Nucleus accumbens (tissue), 56 donors: ENCODE measurements at regions not wholly inside any gene's neighbourhood (a gene's known extent, or its start where the extent isn't known, plus 50 kb on each side); places are given as distances from the start of the nearest gene placed in this dataset.
"Not testable (repeated sequence)": the region's sequence is repeated elsewhere in the genome, so short reads cannot be mapped to it uniquely, and the experiment has no call there.

Source experiments
- DNase-seq, 56 donors: peaks; one replicate each; lab custom pipeline; 2025; lab: John Stamatoyannopoulos, UW

DNA sequence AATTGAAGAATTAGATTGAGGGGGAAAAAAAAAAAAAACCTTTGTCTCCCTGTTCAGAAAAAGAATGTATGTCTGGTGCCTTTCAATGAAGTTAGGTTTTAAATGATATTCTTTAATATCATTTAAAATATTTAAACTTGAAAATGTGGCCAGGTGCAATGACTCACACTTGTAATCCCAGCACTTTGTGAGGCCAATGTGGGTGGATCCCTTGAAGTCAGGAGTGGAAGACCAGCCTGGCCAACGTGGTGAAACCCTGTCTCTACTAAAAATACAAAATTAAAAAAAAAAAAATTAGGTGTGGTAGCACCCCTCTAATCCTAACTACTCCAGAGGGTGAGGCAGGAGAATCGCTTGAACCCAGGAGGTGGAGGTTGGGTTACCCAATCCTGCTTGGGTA is 111.1 kb upstream of the RASA1 start:
- DNase-seq = no peak

DNA sequence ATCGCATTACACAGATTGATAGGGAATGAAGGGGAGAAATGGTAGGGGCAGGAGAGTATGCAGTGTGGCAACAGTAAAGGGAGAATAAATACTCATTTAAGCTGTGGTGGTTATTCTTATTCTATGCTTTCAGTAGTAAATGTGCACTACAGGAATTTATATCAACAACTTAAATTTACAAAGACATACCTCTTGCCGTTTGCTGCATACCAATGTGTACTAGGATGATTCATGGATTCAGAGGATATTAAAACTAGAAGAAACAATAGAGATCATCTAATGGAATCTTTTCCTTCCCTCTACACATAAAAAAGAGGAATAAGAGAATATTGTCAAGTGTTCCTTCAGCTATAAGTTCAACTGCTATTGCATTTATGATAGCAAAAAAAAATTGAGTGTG is 103.3 kb upstream of the RASA1 start:
- DNase-seq = no peak

DNA sequence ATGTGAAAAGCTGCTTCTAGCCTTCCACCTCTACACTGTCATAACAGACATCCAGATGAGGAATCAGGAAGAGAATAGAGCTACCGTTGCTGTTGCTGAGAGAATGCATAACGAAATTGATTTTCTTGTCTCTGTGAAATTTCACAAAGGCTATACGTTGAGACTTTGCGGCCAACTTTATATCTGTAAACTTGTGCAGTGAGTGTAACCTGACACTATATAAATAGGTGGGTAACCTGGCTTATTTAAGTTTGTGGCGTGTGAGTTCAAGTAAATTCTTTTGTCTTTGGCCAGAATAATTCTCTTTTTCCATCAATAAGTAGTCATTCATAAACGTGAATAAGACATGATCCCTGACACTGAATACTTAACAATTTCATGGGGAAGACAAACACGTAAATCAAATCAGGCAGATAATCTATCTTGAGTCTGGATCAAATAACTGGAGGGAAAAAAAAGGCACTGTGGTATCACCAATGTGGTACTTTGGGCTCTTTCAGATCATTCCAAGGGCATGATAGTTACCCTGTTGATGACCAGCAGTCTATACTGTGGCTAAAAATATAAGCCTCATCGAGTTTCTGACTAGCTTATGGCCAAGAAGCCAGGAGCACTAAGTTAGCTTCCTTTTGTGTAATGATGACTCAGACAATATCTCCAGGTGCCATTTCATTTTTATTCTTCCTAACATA is 98.2 kb upstream of the RASA1 start:
- no peak for DNase-seq

DNA sequence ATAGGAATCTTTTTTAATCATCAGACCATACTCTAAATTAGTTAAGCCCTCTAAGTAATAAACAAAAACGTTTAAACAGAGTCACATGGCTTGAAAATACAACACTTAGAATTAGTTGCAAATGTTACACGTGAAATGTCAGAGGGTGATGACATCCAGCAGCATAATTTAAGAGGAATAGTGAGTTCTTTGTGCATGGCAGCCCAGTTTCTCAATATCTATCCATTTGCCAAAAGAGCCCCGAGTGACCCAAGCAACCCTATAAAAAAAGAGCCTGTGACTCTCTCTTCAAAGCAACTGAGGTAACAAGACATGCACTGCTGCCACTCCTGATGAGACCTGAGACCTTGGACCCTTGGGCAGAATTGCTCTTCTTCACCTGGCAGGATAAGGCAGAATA is 96.9 kb upstream of the RASA1 start:
- no peak for DNase-seq

DNA sequence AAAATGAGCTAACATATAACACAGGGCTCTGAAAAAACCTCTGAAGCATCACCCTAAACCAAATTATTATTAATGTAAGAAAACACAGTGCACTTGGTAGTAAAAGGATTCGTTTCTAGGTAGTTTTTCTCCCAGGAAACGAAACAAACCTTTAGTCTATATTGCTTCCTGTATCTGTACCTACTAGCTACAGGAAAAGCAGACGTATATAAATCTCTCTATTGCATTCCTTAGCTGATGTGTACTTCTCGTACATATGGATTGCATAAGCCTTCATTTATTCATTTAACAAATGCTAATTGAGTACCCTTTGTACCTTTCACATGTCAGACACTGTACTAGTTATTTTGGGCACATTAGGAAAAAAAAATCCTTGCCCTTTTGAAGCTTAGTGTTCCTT is 85.0 kb upstream of the RASA1 start:
- no peak for DNase-seq

DNA sequence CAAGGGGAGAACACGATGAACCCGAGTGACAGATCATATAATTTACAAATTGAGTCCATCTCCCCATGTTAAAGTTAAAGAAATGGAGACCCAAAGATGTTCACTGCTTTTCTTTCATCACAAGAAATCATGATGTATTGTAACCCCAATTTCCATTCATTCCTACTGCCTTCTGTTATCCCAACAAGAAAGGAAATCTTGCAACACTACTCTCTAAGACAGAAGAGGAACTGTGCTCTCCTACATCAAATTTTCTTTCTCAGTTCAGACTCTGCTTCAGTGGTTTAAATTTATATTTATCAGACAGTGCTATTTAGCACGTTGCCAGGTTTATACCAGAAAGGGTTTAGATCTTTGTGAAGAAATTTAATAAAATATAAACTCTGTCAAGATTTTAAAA is 83.8 kb upstream of the RASA1 start:
- DNase-seq = no peak

DNA sequence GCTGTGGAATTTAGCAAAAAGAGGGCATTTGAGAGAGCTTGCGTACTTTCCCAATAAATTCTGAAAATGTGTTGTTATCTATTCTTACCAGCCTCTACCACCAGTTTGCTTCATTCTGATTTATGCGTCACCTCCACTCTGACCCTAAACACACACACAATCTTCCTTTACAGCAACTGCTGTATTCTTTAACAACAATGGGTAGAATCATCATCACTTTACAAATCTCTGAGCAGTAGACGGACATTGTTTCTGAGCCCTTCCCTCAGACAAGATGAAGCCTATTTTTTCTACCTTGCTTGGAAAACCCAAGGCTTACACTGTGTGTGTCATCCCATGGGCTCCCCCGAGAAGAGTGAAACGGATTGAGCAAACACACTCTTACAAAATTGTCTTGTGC is 83.1 kb upstream of the RASA1 start:
- no peak for DNase-seq

DNA sequence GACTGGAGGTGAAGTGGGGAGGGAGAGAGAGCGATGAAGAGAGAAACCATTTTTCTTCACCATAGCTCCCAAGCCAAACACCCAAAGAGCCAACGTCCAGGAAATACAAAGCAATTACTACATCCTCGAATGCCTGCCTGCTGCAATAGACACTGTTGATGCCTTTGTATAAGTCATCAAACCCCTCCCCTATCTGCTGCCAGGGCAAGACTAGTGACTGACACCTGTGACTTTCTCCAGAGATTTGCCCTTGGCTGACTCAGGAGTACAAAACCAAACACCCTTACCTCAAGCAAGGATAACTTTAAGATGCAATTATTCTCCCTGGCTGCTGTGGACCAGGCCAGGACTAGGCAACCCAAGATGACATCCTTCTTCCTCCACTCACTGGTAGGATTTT is 81.8 kb upstream of the RASA1 start:
- DNase-seq = no peak

DNA sequence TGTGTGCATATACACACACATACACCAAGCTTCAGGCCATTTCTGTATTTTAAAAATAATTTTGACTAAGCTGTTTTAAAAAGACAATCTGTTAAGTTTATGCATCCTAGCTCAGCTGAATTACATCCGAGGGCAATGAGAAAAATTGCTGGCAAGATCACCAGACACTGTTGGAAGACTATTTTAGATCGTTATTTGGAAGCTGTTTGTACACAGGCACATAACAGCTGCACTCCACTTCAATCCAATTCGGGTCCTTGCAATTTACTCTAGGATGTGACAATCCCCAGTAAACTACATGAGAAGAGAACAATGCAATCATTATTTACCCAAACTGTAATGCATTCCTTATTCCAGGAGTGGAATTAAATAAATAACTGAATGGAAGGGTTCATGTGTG is 79.3 kb upstream of the RASA1 start:
- no peak for DNase-seq

DNA sequence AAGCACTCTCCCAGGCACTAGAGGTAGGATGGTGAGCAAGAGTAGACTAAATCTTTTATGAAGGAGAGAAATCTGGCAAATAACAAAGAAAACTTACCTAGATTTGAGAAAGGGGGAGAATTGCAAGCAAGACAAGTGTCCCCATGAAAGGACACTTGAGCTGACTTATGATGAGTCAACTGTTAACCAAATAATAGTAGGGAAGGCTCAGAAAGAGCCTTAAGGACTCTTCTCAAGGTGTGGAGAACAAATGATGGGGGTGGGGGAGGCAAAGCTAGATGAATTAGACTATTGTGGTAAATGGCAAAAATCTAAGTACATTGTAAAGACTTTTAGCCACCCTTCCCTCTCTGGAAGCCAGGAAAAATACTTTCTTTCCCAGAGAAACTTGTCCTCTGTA is 77.6 kb upstream of the RASA1 start:
- DNase-seq = no peak

DNA sequence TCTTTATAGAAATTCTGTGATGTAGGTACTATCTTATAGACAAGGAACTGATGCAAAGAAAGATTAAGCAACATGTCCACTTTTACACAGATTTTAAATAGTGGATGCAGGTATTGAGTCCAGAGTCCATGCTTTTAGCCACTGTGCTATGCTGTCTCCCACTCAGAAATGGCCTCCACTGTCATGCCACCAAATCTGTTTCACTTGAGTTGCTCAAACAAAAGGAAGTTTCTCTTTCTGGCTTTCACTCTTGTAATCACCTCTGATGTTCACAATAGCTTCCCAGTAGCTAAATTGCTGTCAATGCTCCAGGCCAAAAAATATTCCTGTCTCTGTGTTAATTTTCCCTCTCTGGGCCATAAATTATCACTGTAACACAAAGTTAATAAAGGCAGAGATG is 77.0 kb upstream of the RASA1 start:
- DNase-seq = no peak

DNA sequence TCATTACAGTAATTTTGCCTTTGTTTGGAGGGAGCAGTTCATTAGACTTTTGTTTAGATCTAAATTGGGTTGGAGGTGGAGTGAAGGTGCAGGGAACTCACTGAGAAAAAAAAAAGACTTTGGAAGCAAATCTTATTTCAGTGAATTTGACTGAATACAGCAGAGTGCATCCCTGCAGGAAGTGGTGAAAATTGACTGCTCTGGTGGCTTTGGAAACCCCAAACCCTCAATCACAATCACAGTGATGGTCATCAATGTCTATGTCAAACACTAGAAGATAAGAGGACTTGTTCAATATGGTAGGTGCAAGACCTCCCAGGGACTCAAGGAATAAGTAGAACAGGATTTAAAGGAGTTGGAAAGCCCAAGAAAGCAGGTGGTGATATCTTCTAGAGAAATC is 76.0 kb upstream of the RASA1 start:
- no peak for DNase-seq

DNA sequence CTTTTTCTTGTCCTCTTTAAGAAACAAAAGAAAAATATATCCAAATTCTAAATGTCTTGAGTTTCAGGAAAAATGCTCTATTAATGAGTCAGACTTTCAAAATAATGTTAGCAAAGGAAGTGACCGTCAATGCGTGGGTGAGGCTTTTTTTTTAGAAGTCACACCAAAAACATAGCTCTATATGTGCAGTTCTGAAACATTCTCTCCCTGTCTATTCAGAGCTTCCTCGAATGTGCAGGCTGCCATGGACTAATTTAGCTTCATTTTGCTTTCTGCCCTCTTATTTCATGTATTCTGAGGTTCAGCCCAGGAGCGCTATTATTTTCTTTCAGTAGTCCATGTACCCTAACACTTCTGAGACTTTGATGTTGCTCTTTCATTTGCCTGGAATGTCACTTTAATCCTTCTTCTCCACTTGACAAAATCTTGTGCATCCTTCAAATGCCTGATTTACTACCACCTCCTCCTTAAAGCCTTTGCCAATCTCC is 72.5 kb upstream of the RASA1 start:
- no peak for DNase-seq

DNA sequence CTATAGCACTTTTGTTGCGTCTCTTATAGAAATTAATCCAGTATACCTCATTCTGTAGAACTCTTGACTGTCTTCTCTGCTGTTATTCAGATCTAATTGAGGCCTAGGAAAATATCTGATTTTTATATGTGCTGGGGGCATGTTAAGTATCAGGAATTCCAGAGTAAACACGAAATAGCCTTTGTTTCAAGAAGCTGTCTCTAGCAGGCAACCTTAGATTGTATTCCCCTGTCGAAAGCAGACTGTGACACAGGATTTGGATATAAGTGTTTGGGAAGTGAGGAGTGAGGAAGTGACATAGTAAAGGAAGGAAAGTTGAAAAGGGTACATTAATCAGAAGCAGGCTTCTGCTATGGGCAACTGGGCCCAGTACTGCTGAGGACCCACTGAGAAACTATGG is 72.1 kb upstream of the RASA1 start:
- DNase-seq = no peak

DNA sequence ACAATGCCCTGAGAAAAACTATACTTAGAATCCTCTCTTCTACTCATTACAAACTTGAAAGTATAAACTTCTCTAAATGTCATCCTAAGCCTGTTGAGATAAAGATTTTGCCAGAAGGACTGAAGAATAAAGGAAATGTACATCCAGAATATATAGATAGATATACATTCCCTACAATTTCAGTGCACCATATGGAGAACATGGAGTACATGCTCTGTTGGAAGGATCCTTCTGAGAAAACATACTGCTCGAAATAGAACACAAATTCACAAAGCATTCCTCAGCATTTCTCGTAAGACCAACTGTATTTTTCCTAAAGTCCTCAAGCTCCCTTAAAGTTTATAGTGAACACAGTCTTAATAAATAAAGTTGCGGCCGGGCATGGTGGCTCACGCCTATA is 69.7 kb upstream of the RASA1 start:
- DNase-seq = no peak

DNA sequence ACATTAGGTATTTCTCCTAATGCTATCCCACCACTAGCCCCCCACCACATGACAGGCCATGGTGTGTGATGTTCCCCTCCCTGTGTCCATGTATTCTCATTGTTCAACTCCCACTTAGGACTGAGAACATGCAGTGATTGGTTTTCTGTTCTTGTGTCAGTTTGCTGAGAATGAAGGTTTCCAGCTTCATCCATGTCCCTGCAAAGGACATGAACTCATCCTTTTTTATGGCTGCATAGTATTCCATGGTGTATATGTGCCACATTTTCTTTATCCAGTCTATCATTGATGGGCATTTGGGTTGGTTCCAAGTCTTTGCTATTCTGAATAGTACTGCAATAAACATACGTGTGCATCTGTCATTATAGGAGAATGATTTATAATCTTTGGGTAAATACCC is 68.4 kb upstream of the RASA1 start:
- DNase-seq = not testable (repeated sequence)

DNA sequence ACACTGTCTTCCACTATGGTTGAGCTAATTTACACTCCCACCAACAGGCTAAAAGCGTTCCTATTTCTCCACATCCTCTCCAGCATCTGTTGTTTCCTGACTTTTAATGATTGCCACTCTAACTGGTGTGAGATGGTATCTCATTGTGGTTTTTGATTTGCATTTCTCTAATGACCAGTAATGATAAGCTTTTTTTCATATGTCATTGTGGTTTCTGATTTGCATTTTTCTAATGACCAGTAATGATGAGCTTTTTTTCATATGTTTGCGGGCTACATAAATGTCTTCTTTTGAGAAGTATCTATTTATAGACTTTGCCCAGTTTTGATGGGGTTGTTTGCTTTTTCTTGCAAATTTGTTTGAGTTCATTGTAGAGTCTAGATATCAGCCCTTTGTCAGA is 68.0 kb upstream of the RASA1 start:
- DNase-seq = not testable (repeated sequence)

DNA sequence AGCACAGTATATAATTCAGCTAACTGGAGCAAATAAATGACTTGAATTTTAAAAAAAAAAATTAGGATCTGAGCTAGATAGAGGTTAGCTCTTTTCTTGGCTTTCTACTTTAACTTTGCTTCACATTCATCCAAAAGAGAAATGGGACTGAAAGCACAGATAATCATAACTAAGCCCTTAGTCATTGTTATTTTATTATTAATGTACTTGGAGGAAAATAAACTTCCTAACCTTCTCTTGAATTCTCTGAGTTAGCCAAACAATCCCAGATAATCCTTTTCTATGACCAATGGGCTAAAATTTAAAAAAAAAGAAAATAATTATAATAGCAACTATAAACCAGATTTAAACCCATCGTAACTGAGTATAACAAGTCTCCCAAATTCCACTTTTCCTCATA is 57.6 kb upstream of the RASA1 start:
- no peak for DNase-seq

DNA sequence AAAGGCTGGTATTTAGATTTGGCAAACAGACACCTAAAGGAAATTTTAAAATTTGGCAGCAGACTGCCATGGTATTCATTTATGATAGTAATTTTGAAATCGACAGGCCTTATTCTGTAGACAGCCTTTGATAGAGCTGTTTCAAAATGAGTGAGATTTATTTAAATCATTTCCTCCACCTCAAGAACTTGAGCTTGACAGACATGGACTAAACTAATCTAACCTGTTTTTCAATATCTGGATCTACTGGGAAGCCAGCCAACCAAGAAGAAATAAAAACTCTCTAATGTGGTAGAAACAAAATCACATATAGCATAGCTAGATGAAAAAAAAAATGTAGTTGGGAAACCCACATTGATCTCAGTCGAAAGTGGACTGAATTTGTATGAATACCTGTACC is 56.9 kb upstream of the RASA1 start:
- DNase-seq = no peak

DNA sequence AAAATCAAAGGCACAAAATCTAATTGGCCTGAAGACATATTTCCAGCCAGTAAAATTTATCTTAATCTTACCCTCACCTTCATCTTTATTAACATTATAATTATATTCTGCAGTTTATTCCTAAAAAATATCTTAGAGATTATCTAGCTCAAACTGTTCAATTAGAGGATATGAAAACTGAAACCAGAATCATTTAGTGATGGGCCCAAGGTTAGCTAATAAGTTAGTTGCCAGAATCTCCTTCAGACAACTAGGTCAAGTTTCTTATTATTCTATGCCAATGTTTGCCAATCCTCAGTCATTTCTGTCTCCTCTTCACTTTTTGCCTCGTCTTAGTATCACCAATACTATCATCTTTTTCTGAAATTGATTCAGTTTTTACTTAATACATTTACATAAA is 56.0 kb upstream of the RASA1 start:
- no peak for DNase-seq

DNA sequence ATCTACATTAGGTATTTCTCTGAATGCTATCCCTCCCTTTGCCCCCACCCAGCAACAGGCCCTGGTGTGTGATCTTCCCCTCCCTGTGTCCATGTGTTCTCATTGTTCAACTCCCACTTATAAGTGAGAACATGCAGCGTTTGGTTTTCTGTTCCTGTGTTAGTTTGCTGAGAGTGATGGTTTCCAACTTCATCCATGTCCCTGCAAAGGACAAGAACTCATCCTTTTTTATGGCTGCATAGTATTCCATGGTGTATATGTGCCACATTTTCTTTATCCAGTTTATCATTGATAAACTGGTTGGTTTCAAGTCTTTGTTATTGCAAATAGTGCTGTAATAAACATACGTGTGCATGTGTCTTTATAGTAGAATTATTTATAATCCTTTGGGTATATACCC is 55.5 kb upstream of the RASA1 start:
- DNase-seq = not testable (repeated sequence)

DNA sequence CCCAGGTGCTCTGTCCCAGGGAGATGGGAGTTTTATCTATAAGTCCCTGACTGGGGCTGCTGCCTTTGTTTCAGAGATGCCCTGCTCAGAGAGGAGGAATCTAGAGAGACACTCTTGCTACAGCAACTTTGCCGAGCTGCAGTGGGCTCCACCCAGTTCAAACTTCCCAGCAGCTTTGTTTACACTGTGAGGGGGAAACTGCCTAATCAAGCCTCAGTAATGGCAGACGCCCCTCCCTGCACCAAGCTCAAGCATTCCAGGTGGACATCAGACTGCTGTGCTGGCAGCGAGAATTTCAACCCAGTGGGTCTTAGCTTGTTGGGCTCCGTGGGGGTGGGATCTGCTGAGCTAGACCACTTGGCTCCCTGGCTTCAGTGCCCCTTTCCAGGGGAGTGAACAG is 50.2 kb upstream of the RASA1 start:
- DNase-seq = not testable (repeated sequence)
